Transverse colon (tissue), 1 donor: ENCODE measurements at regions not wholly inside any gene's neighbourhood (a gene's known extent, or its start where the extent isn't known, plus 50 kb on each side); places are given as distances from the start of the nearest gene placed in this dataset.

ENCODE experiments used
- EP300 ChIP-seq: sonication (generic); formaldehyde crosslinking; IDR thresholded peaks from one replicate; pipeline ENCODE4 v1.6.1; 2017; ENCODE audit warnings: antibody characterized with exemption, low read depth
- POLR2A ChIP-seq: fragments of 450-650 bp; IDR thresholded peaks from one replicate; pipeline ENCODE4 v1.6.1; 2016; ENCODE audit warnings: antibody characterized with exemption, mild to moderate bottlenecking, moderate library complexity

GRCh38 chr4:3877868-3878267 is 111.7 kb downstream of the ADRA2C start:
- TF ChIP-seq EP300 (no peak), POLR2A (no peak)
